ENCODE measurements at regions not wholly inside any gene's neighbourhood (a gene's known extent, or its start where the extent isn't known, plus 50 kb on each side); places are given as distances from the start of the nearest gene placed in this dataset.

DNA sequence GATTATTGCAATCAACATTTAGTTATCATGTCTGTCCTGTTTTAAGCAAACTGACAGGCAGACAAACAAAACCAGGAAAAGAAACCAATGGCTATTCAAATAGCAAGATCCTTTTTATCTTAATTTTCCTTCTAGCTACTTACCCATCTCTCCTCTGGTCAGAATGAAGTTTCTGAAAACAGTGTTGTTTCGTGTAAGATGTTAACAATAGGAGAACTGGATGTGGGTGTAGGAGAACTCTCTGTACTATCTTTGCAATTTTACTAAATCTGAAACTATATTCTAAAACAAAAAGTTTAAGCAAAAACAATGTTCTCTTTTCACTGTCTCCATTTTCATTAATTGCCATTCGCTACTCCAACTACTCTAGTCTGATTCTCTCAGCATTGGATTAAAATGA lies 726.4 kb downstream of the ZNF385D start:
- TF ChIP-seq, protein P1, sequence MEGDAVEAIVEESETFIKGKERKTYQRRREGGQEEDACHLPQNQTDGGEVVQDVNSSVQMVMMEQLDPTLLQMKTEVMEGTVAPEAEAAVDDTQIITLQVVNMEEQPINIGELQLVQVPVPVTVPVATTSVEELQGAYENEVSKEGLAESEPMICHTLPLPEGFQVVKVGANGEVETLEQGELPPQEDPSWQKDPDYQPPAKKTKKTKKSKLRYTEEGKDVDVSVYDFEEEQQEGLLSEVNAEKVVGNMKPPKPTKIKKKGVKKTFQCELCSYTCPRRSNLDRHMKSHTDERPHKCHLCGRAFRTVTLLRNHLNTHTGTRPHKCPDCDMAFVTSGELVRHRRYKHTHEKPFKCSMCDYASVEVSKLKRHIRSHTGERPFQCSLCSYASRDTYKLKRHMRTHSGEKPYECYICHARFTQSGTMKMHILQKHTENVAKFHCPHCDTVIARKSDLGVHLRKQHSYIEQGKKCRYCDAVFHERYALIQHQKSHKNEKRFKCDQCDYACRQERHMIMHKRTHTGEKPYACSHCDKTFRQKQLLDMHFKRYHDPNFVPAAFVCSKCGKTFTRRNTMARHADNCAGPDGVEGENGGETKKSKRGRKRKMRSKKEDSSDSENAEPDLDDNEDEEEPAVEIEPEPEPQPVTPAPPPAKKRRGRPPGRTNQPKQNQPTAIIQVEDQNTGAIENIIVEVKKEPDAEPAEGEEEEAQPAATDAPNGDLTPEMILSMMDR (conservative IDR thresholded peaks at IDR 0.05; ENCODE audit: low read depth, low read length), result no peak
- no peak for TF ChIP-seq EZH2 (IDR thresholded peaks at IDR 0.05; ENCODE audit: borderline replicate concordance, low read depth, low read length, poor library complexity, severe bottlenecking)

Data from A673 (cell line).